HepG2 (cell line): ENCODE measurements at regions not wholly inside any gene's neighbourhood (a gene's known extent, or its start where the extent isn't known, plus 50 kb on each side); places are given as distances from the start of the nearest gene placed in this dataset.

Experiments used
- ATAC-seq: fragments of 200-7000 bp; cut with Tn5 transposase; 3 replicates; pipeline ENCODE4 v1.9.1; 2020; ENCODE audit warnings: mild to moderate bottlenecking, moderate library complexity
- BruUV-seq: library from RNA; stranded (reverse); fragments of 400-500 nt; replicated peaks from 2 replicates; lab custom pipeline; 2021; lab: Mats Ljungman, UMichigan
- CTCF ChIA-PET: fragments of 300-600 bp; formaldehyde crosslinking; extraction: SDS; loops from one replicate; lab custom pipeline; 2021; ENCODE audit warnings: low total read pairs, inconsistent platforms, low intra/inter-chr PET ratio; lab: Yijun Ruan, JAX
- POLR2A ChIA-PET: fragments of 350-600 bp; sonication (Branson Sonifier 250); formaldehyde crosslinking; loops from one replicate; lab custom pipeline; 2020; ENCODE audit warnings: antibody characterized with exemption, inconsistent platforms; lab: Yijun Ruan, JAX
- DNase-seq: peaks from one replicate; pipeline ENCODE4 v3.0.0-alpha.2; 2015; ENCODE audit warnings: low spot score
- FAIRE-seq: peaks from 3 replicates; lab custom pipeline; 2011; peaks lifted over from hg19 to GRCh38; lab: Jason Lieb, UNC
- H2AFZ ChIP-seq: one replicate; pipeline ENCODE4 v1.6.1; 2011; ENCODE audit warnings: low read length, inconsistent platforms
- H3K27ac ChIP-seq: fragments of 300-600 bp; 3 replicates; pipeline ENCODE4 v1.8.0; 2011; ENCODE audit warnings: mixed run types, mild to moderate bottlenecking, mixed read lengths, low read length, inconsistent platforms; ENCODE audit not compliant: insufficient read depth; ENCODE audit errors: extremely low read length
- H3K27me3 ChIP-seq, 2 experiments: fragments of 200-600 bp in 1 of 2; 2 replicates in 1 of 2; 3 replicates in 1 of 2; pipeline versions ENCODE4 v1.6.0 to v1.8.0; 2011; ENCODE audit warnings: low read length in 2 of 2, mild to moderate bottlenecking in 2 of 2, moderate library complexity in 2 of 2, inconsistent platforms in 1 of 2; ENCODE audit not compliant: insufficient read depth in 2 of 2, control insufficient read depth in 1 of 2
- H3K36me3 ChIP-seq, 2 experiments: fragments of 200-600 bp in 1 of 2; replicated peaks in 1 of 2; 2 replicates in 1 of 2; 3 replicates in 1 of 2; pipeline versions ENCODE4 v1.5.1 to v1.8.0; 2011; ENCODE audit warnings: low read length in 2 of 2, inconsistent platforms in 1 of 2; ENCODE audit not compliant: insufficient read depth in 2 of 2, control insufficient read depth in 1 of 2
- H3K4me1 ChIP-seq: 2 replicates; pipeline ENCODE4 v1.5.1; 2012; ENCODE audit warnings: low read length, inconsistent platforms; ENCODE audit not compliant: insufficient read depth
- H3K4me2 ChIP-seq: 2 replicates; pipeline ENCODE4 v1.6.0; 2011; ENCODE audit warnings: low read depth, low read length, inconsistent platforms
- H3K4me3 ChIP-seq, 3 experiments: fragments of 200-600 bp in 1 of 3; sonication (generic), shearing (Covaris generic) in 1 of 3; replicated peaks in 1 of 3; 2 replicates each; pipeline ENCODE4 v1.5.1; 2011 to 2016; ENCODE audit warnings: low read length in 3 of 3, inconsistent platforms in 2 of 3, low read depth in 2 of 3, mild to moderate bottlenecking in 2 of 3, control low read depth in 1 of 3, mixed read lengths in 1 of 3; ENCODE audit not compliant: insufficient read depth in 1 of 3
- H3K79me2 ChIP-seq: one replicate; pipeline ENCODE4 v1.6.1; 2011; ENCODE audit warnings: low read length, inconsistent platforms; ENCODE audit not compliant: insufficient read depth
- H3K9ac ChIP-seq: 2 replicates; pipeline ENCODE4 v1.6.0; 2011; ENCODE audit warnings: mild to moderate bottlenecking, low read depth, low read length, inconsistent platforms; ENCODE audit not compliant: insufficient read depth
- H3K9me3 ChIP-seq: 2 replicates; pipeline ENCODE4 v1.5.1; 2012; ENCODE audit warnings: mild to moderate bottlenecking, low read length
- H4K20me1 ChIP-seq: 2 replicates; pipeline ENCODE4 v1.6.0; 2011; ENCODE audit warnings: inconsistent platforms, mild to moderate bottlenecking, low read length, moderate library complexity; ENCODE audit not compliant: insufficient read depth
- GATAD1 ChIP-seq: IDR thresholded peaks from 2 replicates; pipeline ENCODE4 v1.6.1; 2016; ENCODE audit warnings: missing genetic modification reagents, missing compliant biosample characterization
- GPBP1L1 ChIP-seq: sonication (generic); formaldehyde crosslinking; IDR thresholded peaks from 2 replicates; pipeline ENCODE4 v1.5.0; 2020; ENCODE audit warnings: mild to moderate bottlenecking, missing genetic modification reagents
- HIC2 ChIP-seq: sonication (generic); formaldehyde crosslinking; IDR thresholded peaks from 2 replicates; pipeline ENCODE4 v1.9.0; 2022; ENCODE audit warnings: low read depth, missing genetic modification reagents
- IKZF1 ChIP-seq: fragments of 450-650 bp; IDR thresholded peaks from 2 replicates; pipeline ENCODE4 v1.7.1; 2016
- MAF1 ChIP-seq: sonication (generic); formaldehyde crosslinking; IDR thresholded peaks from 2 replicates; pipeline ENCODE4 v1.5.0; 2020; ENCODE audit warnings: missing genetic modification reagents, borderline replicate concordance
- NCOA5 ChIP-seq: sonication (generic); formaldehyde crosslinking; IDR thresholded peaks from 2 replicates; pipeline ENCODE4 v1.4.0; 2020; ENCODE audit warnings: missing genetic modification reagents
- PHF20 ChIP-seq: sonication (generic); formaldehyde crosslinking; IDR thresholded peaks from 2 replicates; pipeline ENCODE4 v1.5.0; 2020; ENCODE audit warnings: mild to moderate bottlenecking, missing genetic modification reagents
- POGK ChIP-seq: sonication (generic); formaldehyde crosslinking; conservative IDR thresholded peaks from 2 replicates; pipeline ENCODE4 v1.8.0; 2022; ENCODE audit warnings: mild to moderate bottlenecking, moderate library complexity, missing genetic modification reagents
- RBM39 ChIP-seq: fragments of 200-400 bp; formaldehyde crosslinking; IDR thresholded peaks from one replicate; pipeline ENCODE4 v1.6.1; 2018; ENCODE audit warnings: antibody characterized with exemption, mild to moderate bottlenecking, low read depth, low read length; ENCODE audit not compliant: poor library complexity, severe bottlenecking
- ZMAT3 ChIP-seq: sonication (generic); formaldehyde crosslinking; conservative IDR thresholded peaks from 2 replicates; pipeline ENCODE4 v1.7.0; 2021; ENCODE audit warnings: missing genetic modification reagents
- ZNF788 ChIP-seq: sonication (generic); formaldehyde crosslinking; IDR thresholded peaks from 2 replicates; pipeline ENCODE4 v1.5.0; 2020; ENCODE audit warnings: mild to moderate bottlenecking, missing genetic modification reagents, borderline replicate concordance
- WGBS: methylation state at CpG from one replicate; pipeline ENCODE4 v1.1.6; 2017; ENCODE audit warnings: low lambda C conversion rate; 5-methylcytosine and 5-hydroxymethylcytosine counted together
- in situ Hi-C: cut with HindIII; loops from 2 replicates; pipeline ENCODE4 v1.10.0; 2017; ENCODE audit warnings: low pct_unique_long_range_greater_than_20kb; ENCODE audit not compliant: extremely low pct_ligation_motif_present
- intact Hi-C: fragments of 100-400 bp; cut with micrococcal nuclease; formaldehyde crosslinking; loops from one replicate; pipeline ENCODE4 v1.10.0; 2022; ENCODE audit not compliant: unreplicated experiment
- TF ChIP-seq, protein P1 (sequence below): sonication (generic); formaldehyde crosslinking; IDR thresholded peaks from 2 replicates; pipeline ENCODE4 v1.9.0; 2021; ENCODE audit warnings: missing genetic modification reagents, borderline replicate concordance

DNA sequence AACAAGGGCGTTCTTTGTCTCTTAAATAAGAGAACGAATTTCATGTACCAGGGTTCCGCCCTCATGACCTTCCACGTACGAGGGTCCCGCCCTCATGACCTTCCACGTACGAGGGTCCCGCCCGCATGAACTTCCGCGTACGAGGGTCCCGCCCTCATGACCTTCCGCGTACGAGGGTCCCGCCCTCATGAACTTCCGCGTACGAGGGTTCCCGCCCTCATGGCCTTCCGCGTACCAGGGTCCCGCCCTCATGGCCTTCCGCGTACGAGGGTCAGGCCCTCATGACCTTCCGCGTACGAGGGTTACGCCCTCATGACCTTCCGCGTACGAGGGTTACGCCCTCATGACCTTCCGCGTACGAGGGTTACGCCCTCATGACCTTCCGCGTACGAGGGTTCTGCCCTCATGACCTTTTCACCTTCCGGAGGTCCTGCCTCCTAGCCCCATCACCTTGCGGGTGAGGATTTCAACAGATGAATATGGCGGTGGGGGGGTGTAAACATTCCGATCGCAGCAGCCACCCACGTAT, 273.9 kb upstream of the ADAMTS16 start:
- Histone ChIP-seq H3K4me2 (no peak overlapping the region), H3K4me3 (no peak overlapping the region), H3K27me3 (peaks cover 0 to 6% of the 10 kb centered on the region in 2 experiments; a peak in 1 of 5 replicates), H3K9ac (no peak overlapping the region), H3K79me2 (no peaks in the 10 kb centered on the region), H3K27ac (no peak overlapping the region), H3K9me3 (no peaks in the 10 kb centered on the region), H2AFZ (no peak overlapping the region), H4K20me1 (no peaks in the 10 kb centered on the region), H3K36me3 (no peaks in the 10 kb centered on the region), H3K4me1 (no peaks in the 10 kb centered on the region)
- ChIA-PET POLR2A (no interaction called here), CTCF (no interaction called here)
- no peak for DNase-seq
- TF ChIP-seq HIC2 (no peak), ZNF788 (CRISPR knock-in tag) (no peak), MAF1 (no peak)
- in situ Hi-C loops, result no loop called here
- 88% methylated on average over 49 of the region's 49 CpGs for WGBS
- intact Hi-C loops, result no loop called here
- no TSS peak for BruUV-seq
- FAIRE-seq, result no peak
- no peak for ATAC-seq

DNA sequence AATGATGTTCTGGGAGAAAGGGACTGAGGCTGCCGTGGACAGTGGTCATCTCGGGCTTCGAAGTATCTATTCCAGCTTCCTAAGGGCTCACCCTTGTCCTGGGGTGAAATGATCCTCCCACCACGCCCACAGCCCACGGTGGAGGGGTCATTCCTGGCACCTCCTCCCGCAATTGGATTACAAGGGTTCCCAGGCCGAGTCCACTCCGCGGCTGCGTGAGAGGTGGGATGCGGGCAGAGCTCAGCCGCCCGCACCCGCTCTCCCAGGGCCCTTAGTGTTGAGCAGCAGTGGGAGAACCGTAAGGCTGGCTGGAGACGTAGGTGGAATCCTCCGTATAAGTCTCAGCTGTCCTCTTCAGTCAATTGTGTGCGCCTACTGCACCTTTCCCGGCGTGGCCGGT, 273.3 kb upstream of the ADAMTS16 start:
- Histone ChIP-seq H3K79me2 (no peaks in the 10 kb centered on the region), H3K27me3 (peaks cover 0 to 8% of the 10 kb centered on the region in 2 experiments; a peak in 3 of 5 replicates), H3K36me3 (no peaks in the 10 kb centered on the region), H4K20me1 (no peaks in the 10 kb centered on the region), H3K4me1 (no peaks in the 10 kb centered on the region), H3K9me3 (no peaks in the 10 kb centered on the region), H2AFZ (no peak overlapping the region), H3K4me2 (no peak overlapping the region), H3K4me3 (no peak overlapping the region), H3K27ac (no peak overlapping the region), H3K9ac (no peak overlapping the region)
- CTCF ChIA-PET, result no interaction called here
- intact Hi-C loops (no loop called here), in situ Hi-C loops (no loop called here)
- FAIRE-seq, result no peak
- POLR2A ChIA-PET, result no interaction called here
- 58% methylated on average over 9 of the region's 21 CpGs for WGBS
- DNase-seq, result no peak
- ATAC-seq, result no peak
- BruUV-seq, result no TSS peak
- TF ChIP-seq ZMAT3 (CRISPR knock-in tag) (no peak), IKZF1 (no peak), GATAD1 (CRISPR knock-in tag) (no peak), RBM39 (no peak), GPBP1L1 (no peak), NCOA5 (CRISPR knock-in tag) (no peak), PHF20 (CRISPR knock-in tag) (no peak), POGK (CRISPR knock-in tag) (no peak)
- TF ChIP-seq, protein P1, sequence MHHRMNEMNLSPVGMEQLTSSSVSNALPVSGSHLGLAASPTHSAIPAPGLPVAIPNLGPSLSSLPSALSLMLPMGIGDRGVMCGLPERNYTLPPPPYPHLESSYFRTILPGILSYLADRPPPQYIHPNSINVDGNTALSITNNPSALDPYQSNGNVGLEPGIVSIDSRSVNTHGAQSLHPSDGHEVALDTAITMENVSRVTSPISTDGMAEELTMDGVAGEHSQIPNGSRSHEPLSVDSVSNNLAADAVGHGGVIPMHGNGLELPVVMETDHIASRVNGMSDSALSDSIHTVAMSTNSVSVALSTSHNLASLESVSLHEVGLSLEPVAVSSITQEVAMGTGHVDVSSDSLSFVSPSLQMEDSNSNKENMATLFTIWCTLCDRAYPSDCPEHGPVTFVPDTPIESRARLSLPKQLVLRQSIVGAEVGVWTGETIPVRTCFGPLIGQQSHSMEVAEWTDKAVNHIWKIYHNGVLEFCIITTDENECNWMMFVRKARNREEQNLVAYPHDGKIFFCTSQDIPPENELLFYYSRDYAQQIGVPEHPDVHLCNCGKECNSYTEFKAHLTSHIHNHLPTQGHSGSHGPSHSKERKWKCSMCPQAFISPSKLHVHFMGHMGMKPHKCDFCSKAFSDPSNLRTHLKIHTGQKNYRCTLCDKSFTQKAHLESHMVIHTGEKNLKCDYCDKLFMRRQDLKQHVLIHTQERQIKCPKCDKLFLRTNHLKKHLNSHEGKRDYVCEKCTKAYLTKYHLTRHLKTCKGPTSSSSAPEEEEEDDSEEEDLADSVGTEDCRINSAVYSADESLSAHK, result no peak
